HCT116 (cell line): ENCODE measurements at regions not wholly inside any gene's neighbourhood (a gene's known extent, or its start where the extent isn't known, plus 50 kb on each side); places are given as distances from the start of the nearest gene placed in this dataset.
"Not testable (repeated sequence)": the region's sequence is repeated elsewhere in the genome, so short reads cannot be mapped to it uniquely, and the experiment has no call there.

Source experiments
- ATAC-seq: fragments of 200-7000 bp; cut with Tn5 transposase; 2 replicates; pipeline ENCODE4 v1.9.1; 2020; ENCODE audit warnings: mild to moderate bottlenecking, moderate library complexity
- BruUV-seq: library from RNA; stranded (reverse); fragments of 400-500 nt; replicated peaks from 2 replicates; lab custom pipeline; 2021; lab: Mats Ljungman, UMichigan
- CTCF ChIA-PET: fragments of 300-600 bp; sonication (Branson Sonifier 250); formaldehyde crosslinking; loops from one replicate; lab custom pipeline; 2021; ENCODE audit warnings: antibody characterized with exemption; lab: Charles Lee
- POLR2A ChIA-PET: fragments of 300-600, 350-600 bp; sonication (Branson Sonifier 250); formaldehyde crosslinking; loops from one replicate; lab custom pipeline; 2021; ENCODE audit warnings: antibody characterized with exemption; lab: Charles Lee
- RAD21 ChIA-PET, 2 experiments: fragments of 300-600 bp; sonication (Branson Sonifier 250); formaldehyde crosslinking; loops; one replicate each; lab custom pipeline; 2023; ENCODE audit warnings: low total read pairs in 2 of 2; ENCODE audit not compliant: uncharacterized antibody in 2 of 2, unreplicated experiment in 2 of 2, low non-redundant PET in 1 of 2; lab: Charles Lee
- DNase-seq: peaks from one replicate; pipeline ENCODE4 v3.0.0-alpha.2; 2010; ENCODE audit warnings: low read depth, low spot score
- H2AFZ ChIP-seq: fragments of 200-600 bp; shearing (Covaris generic), sonication (generic); 2 replicates; pipeline ENCODE4 v1.6.1; 2017; ENCODE audit warnings: low read depth, mixed run types, mixed read lengths, antibody characterized with exemption, low read length; ENCODE audit not compliant: poor library complexity, severe bottlenecking
- H3K27ac ChIP-seq: 2 replicates; pipeline ENCODE4 v1.5.1; 2012; ENCODE audit warnings: low read depth, low read length
- H3K27me3 ChIP-seq: fragments of 200-600 bp; sonication (generic); 2 replicates; pipeline ENCODE4 v1.6.1; 2016; ENCODE audit warnings: mixed run types, low read length, mixed read lengths; ENCODE audit not compliant: insufficient read depth
- H3K36me3 ChIP-seq, 2 experiments: fragments of 200-500 bp in 1 of 2; fragments of 200-600 bp in 1 of 2; sonication (Bioruptor generic) in 1 of 2; sonication (generic) in 1 of 2; 2 replicates each; pipeline versions ENCODE4 v1.5.1 to v1.6.1; 2014 to 2016; ENCODE audit warnings: low read length in 2 of 2, inconsistent platforms in 1 of 2, mixed read lengths in 1 of 2, mixed run types in 1 of 2; ENCODE audit not compliant: insufficient read depth in 2 of 2, control insufficient read depth in 1 of 2
- H3K4me1 ChIP-seq, 2 experiments: fragments of 200-600 bp in 1 of 2; sonication (generic) in 1 of 2; 2 replicates each; pipeline versions ENCODE4 v1.5.1 to v1.6.1; 2012 to 2017; ENCODE audit warnings: low read length in 2 of 2, inconsistent platforms in 1 of 2, mild to moderate bottlenecking in 1 of 2, mixed read lengths in 1 of 2, mixed run types in 1 of 2, moderate library complexity in 1 of 2; ENCODE audit not compliant: insufficient read depth in 2 of 2, control insufficient read depth in 1 of 2
- H3K4me2 ChIP-seq: fragments of 200-600 bp; sonication (generic); 2 replicates; pipeline ENCODE4 v1.6.1; 2017; ENCODE audit warnings: mixed run types, low read length, mixed read lengths
- H3K4me3 ChIP-seq, 2 experiments: fragments of 200-600 bp in 1 of 2; sonication (generic) in 1 of 2; replicated peaks in 1 of 2; 2 replicates each; pipeline ENCODE4 v1.5.1; 2011 to 2016; ENCODE audit warnings: low read length in 2 of 2, control low read depth in 1 of 2, low read depth in 1 of 2, mild to moderate bottlenecking in 1 of 2, mixed read lengths in 1 of 2, mixed run types in 1 of 2
- H3K79me2 ChIP-seq: fragments of 200-600 bp; sonication (generic); 2 replicates; pipeline ENCODE4 v1.6.1; 2017; ENCODE audit warnings: mild to moderate bottlenecking, mixed run types, low read length, moderate library complexity, mixed read lengths; ENCODE audit not compliant: insufficient read depth
- H3K9ac ChIP-seq: fragments of 200-600 bp; sonication (generic); 2 replicates; pipeline ENCODE4 v1.6.1; 2016; ENCODE audit warnings: low read length, mixed read lengths
- H3K9me2 ChIP-seq: fragments of 200-600 bp; sonication (generic), shearing (Covaris generic); 2 replicates; pipeline ENCODE4 v1.6.1; 2017; ENCODE audit warnings: mixed run types, mild to moderate bottlenecking, moderate library complexity; ENCODE audit not compliant: insufficient read depth
- H3K9me3 ChIP-seq, 2 experiments: fragments of 200-500 bp in 1 of 2; fragments of 200-600 bp in 1 of 2; sonication (Bioruptor generic) in 1 of 2; sonication (generic) in 1 of 2; 2 replicates each; pipeline ENCODE4 v1.6.1; 2014 to 2017; ENCODE audit warnings: low read length in 2 of 2, mixed read lengths in 2 of 2, inconsistent platforms in 1 of 2, low read depth in 1 of 2, mild to moderate bottlenecking in 1 of 2, mixed run types in 1 of 2, moderate library complexity in 1 of 2; ENCODE audit not compliant: control insufficient read depth in 1 of 2, insufficient read depth in 1 of 2
- H4K20me1 ChIP-seq: fragments of 200-600 bp; sonication (generic), shearing (Covaris generic); 2 replicates; pipeline ENCODE4 v1.6.1; 2017; ENCODE audit warnings: mixed run types, mild to moderate bottlenecking, moderate library complexity; ENCODE audit not compliant: insufficient read depth
- SP1 ChIP-seq: IDR thresholded peaks from 2 replicates; pipeline ENCODE4 v1.6.1; 2012; ENCODE audit warnings: low read depth
- intact Hi-C: fragments of 100-400 bp; cut with micrococcal nuclease; formaldehyde crosslinking; loops from 2 replicates; pipeline ENCODE4 v1.10.0; 2022
- TF ChIP-seq, protein P1 (sequence below): IDR thresholded peaks from 2 replicates; pipeline ENCODE4 v1.6.1; 2012
- TF ChIP-seq, protein P2 (sequence below), 3 experiments: fragments of 200-600 bp in 1 of 3; sonication (generic) in 1 of 3; IDR thresholded peaks in 2 of 3; conservative IDR thresholded peaks in 1 of 3; 2 replicates each; pipeline ENCODE4 v1.5.1; 2012 to 2017; ENCODE audit warnings: low read depth in 2 of 3, low read length in 2 of 3, antibody characterized with exemption in 1 of 3, borderline replicate concordance in 1 of 3, control low read depth in 1 of 3, mild to moderate bottlenecking in 1 of 3, mixed read lengths in 1 of 3, mixed run types in 1 of 3, moderate library complexity in 1 of 3; ENCODE audit not compliant: insufficient read depth in 1 of 3
- TF ChIP-seq, protein P3 (sequence below): IDR thresholded peaks from 2 replicates; pipeline ENCODE4 v1.6.1; 2011; ENCODE audit warnings: mild to moderate bottlenecking, low read length, moderate library complexity; ENCODE audit not compliant: insufficient replicate concordance; ENCODE audit errors: extremely low read depth

DNA sequence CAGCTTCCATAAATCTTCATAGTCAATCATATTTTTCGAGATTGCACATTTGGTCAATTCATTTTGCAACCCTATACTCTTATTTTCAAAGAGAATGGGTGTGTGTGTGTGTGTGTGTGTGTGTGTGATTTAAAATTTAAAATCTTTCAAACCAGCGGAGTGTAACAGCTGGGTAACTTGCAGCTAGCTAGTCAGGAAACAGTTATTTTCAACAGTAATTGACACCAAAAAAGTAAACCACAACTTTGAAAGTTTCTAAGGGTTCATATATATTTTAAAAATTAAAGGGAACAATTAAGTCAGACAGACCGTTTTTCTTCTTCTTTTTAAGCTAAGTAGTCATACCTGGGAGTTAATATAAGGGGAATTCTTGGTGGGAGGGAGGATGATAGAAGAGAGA, 57.0 kb downstream of the PRR18 start:
- Histone ChIP-seq H3K36me3 (no peaks in the 10 kb centered on the region), H3K4me1 (no peaks in the 10 kb centered on the region), H2AFZ (no peak overlapping the region), H3K9ac (no peak overlapping the region), H3K27ac (no peak overlapping the region), H3K9me3 (no peaks in the 10 kb centered on the region), H3K4me3 (no peak overlapping the region), H3K27me3 (no peaks in the 10 kb centered on the region), H3K4me2 (no peak overlapping the region), H3K9me2 (no peaks in the 10 kb centered on the region), H4K20me1 (no peaks in the 10 kb centered on the region), H3K79me2 (no peaks in the 10 kb centered on the region)
- DNase-seq (no peak), ATAC-seq (no peak)
- ChIA-PET RAD21 (no interaction called here), CTCF (interaction anchor here (1.2 kb wide), 1 partner anchor 14 kb away, joined by 3 read pairs; no protein-coding TSS in a partner anchor), POLR2A (interaction anchor here (0.6 kb wide), 1 partner anchor 1100 kb away, joined by 3 read pairs; no protein-coding TSS in a partner anchor)
- TF ChIP-seq SP1: no peak
- TF ChIP-seq, protein P1, sequence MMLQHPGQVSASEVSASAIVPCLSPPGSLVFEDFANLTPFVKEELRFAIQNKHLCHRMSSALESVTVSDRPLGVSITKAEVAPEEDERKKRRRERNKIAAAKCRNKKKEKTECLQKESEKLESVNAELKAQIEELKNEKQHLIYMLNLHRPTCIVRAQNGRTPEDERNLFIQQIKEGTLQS: no peak
- TF ChIP-seq, protein P2, sequence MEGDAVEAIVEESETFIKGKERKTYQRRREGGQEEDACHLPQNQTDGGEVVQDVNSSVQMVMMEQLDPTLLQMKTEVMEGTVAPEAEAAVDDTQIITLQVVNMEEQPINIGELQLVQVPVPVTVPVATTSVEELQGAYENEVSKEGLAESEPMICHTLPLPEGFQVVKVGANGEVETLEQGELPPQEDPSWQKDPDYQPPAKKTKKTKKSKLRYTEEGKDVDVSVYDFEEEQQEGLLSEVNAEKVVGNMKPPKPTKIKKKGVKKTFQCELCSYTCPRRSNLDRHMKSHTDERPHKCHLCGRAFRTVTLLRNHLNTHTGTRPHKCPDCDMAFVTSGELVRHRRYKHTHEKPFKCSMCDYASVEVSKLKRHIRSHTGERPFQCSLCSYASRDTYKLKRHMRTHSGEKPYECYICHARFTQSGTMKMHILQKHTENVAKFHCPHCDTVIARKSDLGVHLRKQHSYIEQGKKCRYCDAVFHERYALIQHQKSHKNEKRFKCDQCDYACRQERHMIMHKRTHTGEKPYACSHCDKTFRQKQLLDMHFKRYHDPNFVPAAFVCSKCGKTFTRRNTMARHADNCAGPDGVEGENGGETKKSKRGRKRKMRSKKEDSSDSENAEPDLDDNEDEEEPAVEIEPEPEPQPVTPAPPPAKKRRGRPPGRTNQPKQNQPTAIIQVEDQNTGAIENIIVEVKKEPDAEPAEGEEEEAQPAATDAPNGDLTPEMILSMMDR (IDR thresholded peaks at IDR 0.05 in 2 of 3, conservative IDR thresholded peaks at IDR 0.05 in 1 of 3; ENCODE audit: borderline replicate concordance in 1 of 3, insufficient read depth in 1 of 3, low read depth in 2 of 3, low read length in 2 of 3): no peak
- TF ChIP-seq, protein P3, sequence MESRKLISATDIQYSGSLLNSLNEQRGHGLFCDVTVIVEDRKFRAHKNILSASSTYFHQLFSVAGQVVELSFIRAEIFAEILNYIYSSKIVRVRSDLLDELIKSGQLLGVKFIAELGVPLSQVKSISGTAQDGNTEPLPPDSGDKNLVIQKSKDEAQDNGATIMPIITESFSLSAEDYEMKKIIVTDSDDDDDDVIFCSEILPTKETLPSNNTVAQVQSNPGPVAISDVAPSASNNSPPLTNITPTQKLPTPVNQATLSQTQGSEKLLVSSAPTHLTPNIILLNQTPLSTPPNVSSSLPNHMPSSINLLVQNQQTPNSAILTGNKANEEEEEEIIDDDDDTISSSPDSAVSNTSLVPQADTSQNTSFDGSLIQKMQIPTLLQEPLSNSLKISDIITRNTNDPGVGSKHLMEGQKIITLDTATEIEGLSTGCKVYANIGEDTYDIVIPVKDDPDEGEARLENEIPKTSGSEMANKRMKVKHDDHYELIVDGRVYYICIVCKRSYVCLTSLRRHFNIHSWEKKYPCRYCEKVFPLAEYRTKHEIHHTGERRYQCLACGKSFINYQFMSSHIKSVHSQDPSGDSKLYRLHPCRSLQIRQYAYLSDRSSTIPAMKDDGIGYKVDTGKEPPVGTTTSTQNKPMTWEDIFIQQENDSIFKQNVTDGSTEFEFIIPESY: no peak
- intact Hi-C loops: no loop called here
- BruUV-seq: no TSS peak

DNA sequence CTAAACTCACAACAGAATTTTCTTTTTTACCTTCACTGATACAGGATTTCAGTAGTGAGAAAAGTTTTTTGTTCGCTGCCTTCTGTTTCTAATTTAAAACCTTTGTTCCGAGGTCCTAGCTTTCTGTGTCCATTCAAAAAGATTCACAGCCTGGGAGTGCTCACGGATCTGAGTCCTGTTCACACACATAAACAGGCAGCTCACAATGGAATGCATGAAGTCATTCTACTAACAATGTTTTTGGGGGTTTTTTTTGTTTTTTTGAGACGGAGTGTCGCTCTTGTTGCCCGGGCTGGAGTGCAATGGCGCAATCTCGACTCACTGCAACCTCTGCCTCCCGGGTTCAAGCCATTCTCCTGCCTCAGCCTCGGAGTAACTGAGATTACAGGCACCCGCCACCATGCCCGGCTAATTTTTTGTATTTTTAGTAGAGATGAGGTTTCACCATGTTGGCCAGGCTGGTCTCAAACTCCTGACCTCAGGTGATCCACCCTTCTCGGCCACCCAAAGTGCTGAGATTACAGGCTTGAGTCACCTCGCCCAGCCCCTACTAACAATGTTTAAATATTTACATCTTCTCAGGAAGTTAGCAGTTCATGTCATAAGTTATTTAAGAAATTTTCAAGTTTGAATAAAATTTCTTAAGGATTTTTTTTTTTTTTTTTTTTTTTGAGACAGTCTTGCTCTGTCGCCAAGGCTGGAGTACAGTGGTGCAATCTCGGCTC, 59.0 kb downstream of the PRR18 start:
- H4K20me1 ChIP-seq, POLR2A ChIA-PET, H3K4me3 ChIP-seq, H3K4me2 ChIP-seq, BruUV-seq, RAD21 ChIA-PET, H3K27ac ChIP-seq, CTCF ChIA-PET, H3K4me1 ChIP-seq, H3K36me3 ChIP-seq, H3K9me2 ChIP-seq, H2AFZ ChIP-seq, H3K9me3 ChIP-seq, intact Hi-C loops, H3K9ac ChIP-seq, DNase-seq, ATAC-seq, H3K79me2 ChIP-seq, H3K27me3 ChIP-seq: not testable (repeated sequence)
